Gastrocnemius medialis (tissue), 4 donors: ENCODE measurements at regions not wholly inside any gene's neighbourhood (a gene's known extent, or its start where the extent isn't known, plus 50 kb on each side); places are given as distances from the start of the nearest gene placed in this dataset.

Experiments
- POLR2A ChIP-seq, 2 donors: fragments of 450-650 bp; IDR thresholded peaks; one replicate each; pipeline ENCODE4 v1.6.1; 2017; ENCODE audit warnings: antibody characterized with exemption in 2 of 2, mild to moderate bottlenecking in 2 of 2, moderate library complexity in 2 of 2
- TF ChIP-seq, protein P1 (sequence below), 5 experiments: fragments of 450-650 bp in 3 of 5; fragments of 200-600 bp in 2 of 5; sonication (generic) in 2 of 5; IDR thresholded peaks in 4 of 5; conservative IDR thresholded peaks in 1 of 5; 1 replicate in 4 of 5; 2 replicates in 1 of 5; pipeline ENCODE4 v1.5.1; 2016 to 2019; ENCODE audit warnings: antibody characterized with exemption in 5 of 5, mild to moderate bottlenecking in 3 of 5, moderate library complexity in 3 of 5

DNA sequence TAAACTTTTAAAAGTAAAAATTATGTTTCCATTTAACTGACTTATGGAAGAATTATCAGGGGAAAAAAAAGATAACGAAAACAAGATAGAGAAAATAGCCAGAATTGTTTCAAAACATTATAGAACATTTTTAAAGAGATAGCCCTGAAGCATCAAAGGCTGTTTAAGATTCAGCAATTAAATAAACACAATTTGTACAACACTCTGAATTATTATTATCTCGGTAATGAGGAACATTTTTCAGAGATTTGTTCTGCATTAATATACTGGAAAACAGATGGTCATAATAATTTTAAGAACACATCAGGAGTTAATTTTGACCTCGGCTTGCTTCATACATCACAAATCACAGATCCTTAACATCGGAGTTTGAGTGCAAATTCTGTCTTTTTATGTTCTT is 643.8 kb downstream of the SORCS1 start:
- TF ChIP-seq POLR2A (IDR thresholded peaks at IDR 0.05): no peak
- TF ChIP-seq, protein P1, sequence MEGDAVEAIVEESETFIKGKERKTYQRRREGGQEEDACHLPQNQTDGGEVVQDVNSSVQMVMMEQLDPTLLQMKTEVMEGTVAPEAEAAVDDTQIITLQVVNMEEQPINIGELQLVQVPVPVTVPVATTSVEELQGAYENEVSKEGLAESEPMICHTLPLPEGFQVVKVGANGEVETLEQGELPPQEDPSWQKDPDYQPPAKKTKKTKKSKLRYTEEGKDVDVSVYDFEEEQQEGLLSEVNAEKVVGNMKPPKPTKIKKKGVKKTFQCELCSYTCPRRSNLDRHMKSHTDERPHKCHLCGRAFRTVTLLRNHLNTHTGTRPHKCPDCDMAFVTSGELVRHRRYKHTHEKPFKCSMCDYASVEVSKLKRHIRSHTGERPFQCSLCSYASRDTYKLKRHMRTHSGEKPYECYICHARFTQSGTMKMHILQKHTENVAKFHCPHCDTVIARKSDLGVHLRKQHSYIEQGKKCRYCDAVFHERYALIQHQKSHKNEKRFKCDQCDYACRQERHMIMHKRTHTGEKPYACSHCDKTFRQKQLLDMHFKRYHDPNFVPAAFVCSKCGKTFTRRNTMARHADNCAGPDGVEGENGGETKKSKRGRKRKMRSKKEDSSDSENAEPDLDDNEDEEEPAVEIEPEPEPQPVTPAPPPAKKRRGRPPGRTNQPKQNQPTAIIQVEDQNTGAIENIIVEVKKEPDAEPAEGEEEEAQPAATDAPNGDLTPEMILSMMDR (IDR thresholded peaks at IDR 0.05 in 4 of 5, conservative IDR thresholded peaks at IDR 0.05 in 1 of 5): no peak
